Prostate gland (tissue), 2 donors: ENCODE measurements at regions not wholly inside any gene's neighbourhood (a gene's known extent, or its start where the extent isn't known, plus 50 kb on each side); places are given as distances from the start of the nearest gene placed in this dataset.

Source experiments
- CTCF ChIP-seq, 4 experiments: fragments of 200-600 bp in 2 of 4; fragments of 450-650 bp in 2 of 4; sonication (generic) in 2 of 4; IDR thresholded peaks; 1 replicate in 3 of 4; 2 replicates in 1 of 4; pipeline ENCODE4 v1.5.1; 2016 to 2019; ENCODE audit warnings: antibody characterized with exemption in 4 of 4, mild to moderate bottlenecking in 2 of 4, moderate library complexity in 2 of 4
- POLR2AphosphoS5 ChIP-seq: sonication (generic); formaldehyde crosslinking; IDR thresholded peaks from one replicate; pipeline ENCODE4 v1.6.1; 2017; ENCODE audit warnings: antibody characterized with exemption

GRCh38 chr6:92582211-92582610 is 837.1 kb downstream of the EPHA7 start:
- TF ChIP-seq CTCF (IDR thresholded peaks at IDR 0.05) (no peak), POLR2AphosphoS5 (no peak)
